NOMO-1 treated with dmso at 0.1 percent for 144 hours (cell line): ENCODE measurements at regions not wholly inside any gene's neighbourhood (a gene's known extent, or its start where the extent isn't known, plus 50 kb on each side); places are given as distances from the start of the nearest gene placed in this dataset.
"Not testable (repeated sequence)": the region's sequence is repeated elsewhere in the genome, so short reads cannot be mapped to it uniquely, and the experiment has no call there.

Experiments used
- DNase-seq: peaks from one replicate; lab custom pipeline; 2025; ENCODE audit not compliant: unreplicated experiment; lab: John Stamatoyannopoulos, UW

DNA sequence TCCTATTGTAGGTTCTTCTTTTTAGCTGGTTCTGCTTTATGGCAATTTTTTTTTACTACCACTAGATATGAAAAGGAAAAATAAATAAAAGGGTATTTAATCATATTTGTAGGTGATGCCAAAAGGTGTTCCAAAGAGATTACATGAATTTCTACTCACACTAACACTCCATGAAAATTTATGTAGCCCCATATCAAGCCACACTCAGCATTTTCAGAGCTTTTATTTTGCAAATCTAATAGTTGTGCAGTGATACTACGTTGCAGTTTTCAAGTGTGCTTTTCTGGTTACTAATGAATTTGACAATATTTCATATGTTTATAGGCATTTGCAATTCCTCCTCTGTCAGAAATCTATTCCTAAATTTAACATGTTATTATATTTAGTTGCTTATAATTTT is 363.9 kb upstream of the TMEFF2 start:
- no peak for DNase-seq

GRCh38 chr2:192555740-192556139 is 361.0 kb upstream of the TMEFF2 start:
- DNase-seq = no peak

- DNase-seq = no peak
These were observed 357.0 kb upstream of the TMEFF2 start for GRCh38 chr2:192551760-192552159.

- DNase-seq = no peak
These were observed 351.8 kb upstream of the TMEFF2 start for GRCh38 chr2:192546565-192546964.

GRCh38 chr2:192544371-192544955 is 349.7 kb upstream of the TMEFF2 start:
- DNase-seq = no peak

GRCh38 chr2:192542148-192543066 is 347.7 kb upstream of the TMEFF2 start:
- not testable (repeated sequence) for DNase-seq

DNA sequence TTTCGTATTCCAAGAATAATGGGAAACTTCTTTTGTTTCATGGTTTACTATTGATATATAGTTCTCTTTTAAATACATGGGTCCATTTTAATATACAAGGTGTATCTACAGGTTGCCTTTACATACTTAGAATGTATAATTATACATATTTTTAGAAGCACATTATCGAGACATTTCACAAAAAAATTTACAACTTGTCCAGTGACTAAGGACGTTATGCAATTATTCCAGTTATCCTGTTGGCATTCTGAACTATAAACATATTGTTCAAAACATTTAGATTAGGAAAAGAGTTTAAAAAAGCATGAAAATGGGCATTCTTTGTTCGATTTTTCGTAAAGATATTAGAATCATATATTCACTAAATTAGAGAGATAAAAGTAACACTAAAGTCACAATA is 344.6 kb upstream of the TMEFF2 start:
- no peak for DNase-seq

DNA sequence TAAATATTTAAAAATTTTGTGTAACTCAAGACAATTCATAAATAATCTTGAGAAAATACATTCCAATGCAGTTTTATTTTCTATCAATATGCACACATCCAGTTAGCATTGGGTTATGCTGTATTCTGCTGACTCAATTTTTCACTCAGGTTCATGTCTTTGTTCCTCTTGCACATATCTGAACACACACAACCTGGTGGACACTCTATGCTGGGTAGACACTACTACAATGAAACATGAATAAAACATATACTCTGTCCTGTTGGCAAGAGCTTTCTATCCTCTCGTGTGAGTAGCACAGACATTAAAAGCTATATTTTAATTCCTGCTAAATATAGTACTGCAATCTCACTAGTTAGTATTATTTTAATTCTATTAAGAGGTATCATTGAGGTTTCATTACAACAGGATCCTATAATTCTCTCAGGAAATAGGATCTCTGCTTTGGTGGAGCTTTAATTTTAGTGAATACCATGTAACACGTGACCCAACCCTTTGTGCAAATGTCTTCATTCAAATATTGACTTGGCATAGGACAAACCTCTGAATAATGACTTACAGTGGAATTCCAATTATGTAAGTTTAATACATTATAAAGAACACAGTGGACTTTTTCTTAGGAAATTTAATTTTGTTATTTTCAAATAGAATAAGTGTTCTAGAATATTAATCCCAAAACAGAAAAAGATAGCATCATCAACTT is 342.3 kb upstream of the TMEFF2 start:
- DNase-seq = no peak

DNA sequence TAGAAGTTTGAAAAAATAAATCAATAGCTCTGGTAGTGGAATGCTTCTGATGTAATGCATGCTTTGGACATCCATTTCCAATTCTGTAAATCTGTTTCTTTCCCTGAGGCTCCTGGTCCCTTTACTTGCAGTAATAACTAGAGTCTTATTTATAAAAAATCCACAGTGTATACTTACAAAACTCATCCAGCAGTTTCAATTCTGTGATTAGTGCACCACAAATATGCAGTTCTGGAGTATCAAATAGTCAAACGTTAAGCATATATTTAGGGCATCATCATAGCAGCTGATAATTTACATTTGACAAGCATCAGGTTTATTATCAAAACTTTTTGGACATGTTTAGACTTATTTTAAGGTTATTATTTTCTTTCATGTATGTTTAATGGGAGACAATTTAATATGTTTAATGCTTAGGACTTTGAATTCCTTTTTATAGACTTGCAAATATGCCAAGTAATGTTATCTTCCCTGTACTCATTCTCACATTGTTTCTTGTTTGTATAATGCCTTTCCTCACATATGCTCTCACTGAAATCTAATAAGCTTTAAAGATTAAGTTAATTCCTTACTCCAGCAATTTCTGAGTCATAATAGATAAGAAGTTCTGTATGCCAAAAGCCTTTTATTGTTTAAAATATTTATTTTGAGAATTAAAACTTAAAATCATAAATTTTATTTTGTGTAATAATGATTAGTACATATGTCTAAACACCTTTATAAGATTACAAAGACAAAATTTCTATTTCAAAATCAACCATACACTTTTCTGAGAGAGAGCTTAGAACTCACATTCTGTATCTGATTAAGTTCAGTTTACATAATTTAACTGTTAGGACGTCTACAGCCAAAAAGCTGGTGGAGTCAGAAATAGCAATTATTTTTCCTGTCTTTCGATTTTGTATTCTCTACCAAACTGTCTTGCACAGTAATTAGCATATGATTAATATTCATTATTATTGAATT is 341.5 kb upstream of the TMEFF2 start:
- DNase-seq = no peak

- DNase-seq = no peak
These were observed 339.3 kb upstream of the TMEFF2 start for GRCh38 chr2:192534072-192534471.

GRCh38 chr2:192524642-192525251 is 330.0 kb upstream of the TMEFF2 start:
- not testable (repeated sequence) for DNase-seq

DNA sequence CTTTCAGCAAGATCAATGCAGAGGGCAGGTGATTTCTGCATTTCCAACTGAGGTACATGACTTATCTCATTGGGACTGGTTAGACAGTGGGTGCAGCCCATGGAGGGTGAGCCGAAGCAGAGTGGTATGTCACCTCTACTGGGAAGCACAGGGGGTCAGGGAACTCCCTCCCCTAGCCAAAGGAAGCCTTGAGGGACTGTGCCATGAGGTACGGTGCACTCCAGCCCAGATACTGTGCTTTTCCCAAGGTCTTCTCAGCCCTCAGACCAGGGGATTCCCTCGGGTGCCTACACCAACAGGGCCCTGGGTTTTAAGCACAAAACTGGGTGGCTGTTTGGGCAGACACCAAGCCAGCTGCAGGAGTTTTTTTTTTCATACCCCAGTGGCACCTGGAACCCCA is 329.5 kb upstream of the TMEFF2 start:
- not testable (repeated sequence) for DNase-seq

DNA sequence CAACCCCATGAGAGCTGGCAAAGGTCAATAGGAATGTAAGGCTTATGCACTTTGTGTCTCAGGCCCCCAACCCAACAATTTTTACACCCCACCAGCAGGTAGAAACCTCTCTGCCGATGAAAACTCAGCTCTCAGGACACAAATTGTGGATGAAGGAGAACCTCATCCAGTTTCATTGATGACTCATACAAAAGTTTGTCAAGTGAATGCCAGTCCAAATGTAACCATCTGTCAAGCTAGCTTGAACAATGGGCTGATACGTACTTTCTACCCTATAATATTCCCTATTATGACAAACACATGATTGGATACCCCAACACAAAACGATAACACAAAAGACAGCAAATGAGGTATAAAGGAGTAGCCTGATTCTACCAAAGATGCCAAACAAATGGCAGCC is 321.2 kb upstream of the TMEFF2 start:
- no peak for DNase-seq

- DNase-seq = no peak
These were observed 318.8 kb upstream of the TMEFF2 start for GRCh38 chr2:192513575-192513974.

DNA sequence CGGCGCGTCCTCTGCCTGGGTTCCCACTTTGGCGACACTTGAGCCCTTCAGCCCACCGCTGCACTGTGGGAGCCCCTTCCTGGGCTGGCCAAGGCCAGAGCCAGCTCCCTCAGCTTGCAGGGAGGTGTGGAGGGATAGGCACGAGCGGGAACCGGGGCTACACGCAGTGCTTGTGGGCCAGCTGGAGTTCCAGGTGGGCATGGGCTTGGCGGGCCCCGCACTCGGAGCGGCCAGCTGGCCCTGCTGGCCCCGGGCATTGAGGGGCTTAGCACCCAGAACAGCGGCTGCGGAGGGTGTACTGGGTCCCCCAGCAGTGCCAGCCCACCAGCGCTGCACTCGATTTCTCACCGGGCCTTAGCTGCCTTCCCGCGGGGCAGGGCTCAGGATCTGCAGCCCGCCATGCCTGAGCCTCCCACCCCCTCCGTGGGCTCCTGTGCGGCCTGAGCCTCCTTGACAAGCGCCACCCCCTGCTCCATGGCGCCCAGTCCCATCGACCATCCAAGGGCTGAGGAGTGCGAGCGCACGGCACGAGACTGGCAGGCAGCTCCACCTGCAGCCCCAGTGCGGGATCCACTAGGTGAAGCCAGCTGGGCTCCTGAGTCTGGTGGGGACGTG is 313.2 kb upstream of the TMEFF2 start:
- DNase-seq = not testable (repeated sequence)

DNA sequence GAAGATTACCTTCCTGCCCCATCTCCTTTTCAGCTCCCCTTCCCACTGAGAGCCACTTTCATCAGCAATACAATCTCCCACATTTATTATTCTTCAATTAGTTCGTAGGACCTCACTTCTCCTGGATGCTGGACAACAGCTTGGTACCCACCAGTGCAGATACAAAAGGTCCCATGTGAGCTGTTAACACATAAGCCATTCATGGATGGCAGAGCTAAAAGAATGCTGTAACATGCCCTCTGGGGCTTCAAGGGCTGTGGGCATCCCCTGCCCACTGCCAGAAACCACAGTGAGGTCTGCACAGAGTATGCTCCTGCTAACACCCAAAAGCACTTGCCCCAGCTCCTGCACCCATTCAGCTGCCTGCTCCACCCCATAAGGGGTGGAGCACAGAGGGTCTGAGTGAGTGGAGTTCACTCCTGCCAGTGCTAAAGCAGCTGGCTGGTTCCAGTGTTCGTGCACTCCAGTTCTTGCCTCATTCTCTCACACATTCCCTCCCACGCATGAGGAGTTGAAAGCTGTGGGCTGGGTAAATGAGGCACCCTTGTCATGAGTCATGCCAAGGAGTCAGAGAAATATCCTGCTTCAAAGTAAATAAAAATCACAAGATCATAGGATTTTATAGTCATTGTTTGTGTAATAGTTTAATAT is 305.9 kb upstream of the TMEFF2 start:
- DNase-seq = no peak

GRCh38 chr2:192499476-192499875 is 304.7 kb upstream of the TMEFF2 start:
- no peak for DNase-seq

DNA sequence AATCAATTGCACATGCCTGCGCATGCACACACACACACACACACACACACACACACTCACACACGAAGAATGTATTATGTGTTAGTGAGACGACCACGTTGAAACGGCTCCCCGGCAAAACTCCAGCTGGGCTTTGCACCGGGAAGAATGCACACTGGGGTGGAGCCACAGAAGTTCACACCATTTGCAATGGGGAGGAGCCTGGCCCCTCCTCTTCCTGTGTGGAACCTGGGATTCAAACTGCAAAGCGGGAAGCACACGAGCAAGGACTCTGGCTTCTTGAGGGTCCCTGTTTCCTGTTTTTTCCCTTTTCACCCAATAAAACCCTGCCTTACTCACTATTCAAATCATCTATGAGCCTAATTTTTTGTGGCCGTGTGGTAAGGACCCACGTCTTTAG is 304.0 kb upstream of the TMEFF2 start:
- no peak for DNase-seq

DNA sequence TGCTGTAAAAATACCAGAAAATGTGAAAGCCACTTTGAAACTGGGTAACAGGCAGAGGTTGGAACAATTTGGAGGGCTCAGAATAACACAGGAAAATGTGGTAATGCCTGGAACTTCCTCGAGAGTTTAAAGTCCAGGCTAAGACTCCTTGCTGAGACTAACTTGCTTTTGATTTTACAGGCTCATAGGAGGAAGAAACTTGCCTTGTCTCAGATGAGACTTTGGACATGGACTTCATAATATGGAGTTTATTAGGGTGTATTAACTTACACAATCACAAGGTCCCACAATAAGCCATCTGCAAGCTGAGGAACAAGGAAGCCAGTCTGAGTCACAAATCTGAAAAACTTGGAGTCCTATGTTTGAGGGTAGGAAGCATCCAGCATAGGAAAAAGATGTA is 293.4 kb upstream of the TMEFF2 start:
- not testable (repeated sequence) for DNase-seq
